ENCODE measurements at regions not wholly inside any gene's neighbourhood (a gene's known extent, or its start where the extent isn't known, plus 50 kb on each side); places are given as distances from the start of the nearest gene placed in this dataset.

GRCh38 chr18:55841314-55841713 is 253.3 kb upstream of the TCF4 start:
- Histone ChIP-seq H3K27me3 (ENCODE audit: control insufficient read depth, insufficient read depth, low read length) (no peaks in the 10 kb centered on the region), H3K4me3 (replicated peaks in 1 of 4; ENCODE audit: control extremely low read depth in 1 of 4, insufficient read depth in 1 of 4, low read depth in 3 of 4, low read length in 4 of 4) (no peak overlapping the region), H3K9ac (ENCODE audit: insufficient read depth, low read length) (no peak overlapping the region), H3K36me3 (ENCODE audit: control insufficient read depth, insufficient read depth, low read length) (no peaks in the 10 kb centered on the region), H3K79me2 (ENCODE audit: control insufficient read depth, insufficient read depth, low read length) (no peaks in the 10 kb centered on the region), H2AFZ (ENCODE audit: low read length) (no peak overlapping the region), H3K4me2 (ENCODE audit: extremely low read depth, insufficient read depth, low read length) (no peak overlapping the region), H4K20me1 (ENCODE audit: control insufficient read depth, extremely low read depth, insufficient read depth, low read length) (no peaks in the 10 kb centered on the region), H3K9me3 (ENCODE audit: control insufficient read depth, insufficient read depth, low read depth, low read length) (no peaks in the 10 kb centered on the region), H3K4me1 (ENCODE audit: control insufficient read depth, extremely low read depth, insufficient read depth, low read length) (peaks cover 5% of the 10 kb centered on the region), H3K27ac (ENCODE audit: insufficient read depth, low read length) (no peak overlapping the region)
- peak in 1 of 2 donors; percentile 53 for DNase-seq (ENCODE audit: low read depth in 2 of 2)
- TF ChIP-seq, protein P1, sequence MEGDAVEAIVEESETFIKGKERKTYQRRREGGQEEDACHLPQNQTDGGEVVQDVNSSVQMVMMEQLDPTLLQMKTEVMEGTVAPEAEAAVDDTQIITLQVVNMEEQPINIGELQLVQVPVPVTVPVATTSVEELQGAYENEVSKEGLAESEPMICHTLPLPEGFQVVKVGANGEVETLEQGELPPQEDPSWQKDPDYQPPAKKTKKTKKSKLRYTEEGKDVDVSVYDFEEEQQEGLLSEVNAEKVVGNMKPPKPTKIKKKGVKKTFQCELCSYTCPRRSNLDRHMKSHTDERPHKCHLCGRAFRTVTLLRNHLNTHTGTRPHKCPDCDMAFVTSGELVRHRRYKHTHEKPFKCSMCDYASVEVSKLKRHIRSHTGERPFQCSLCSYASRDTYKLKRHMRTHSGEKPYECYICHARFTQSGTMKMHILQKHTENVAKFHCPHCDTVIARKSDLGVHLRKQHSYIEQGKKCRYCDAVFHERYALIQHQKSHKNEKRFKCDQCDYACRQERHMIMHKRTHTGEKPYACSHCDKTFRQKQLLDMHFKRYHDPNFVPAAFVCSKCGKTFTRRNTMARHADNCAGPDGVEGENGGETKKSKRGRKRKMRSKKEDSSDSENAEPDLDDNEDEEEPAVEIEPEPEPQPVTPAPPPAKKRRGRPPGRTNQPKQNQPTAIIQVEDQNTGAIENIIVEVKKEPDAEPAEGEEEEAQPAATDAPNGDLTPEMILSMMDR (conservative IDR thresholded peaks at IDR 0.05 in 1 of 2, IDR thresholded peaks at IDR 0.05 in 1 of 2; ENCODE audit: low read depth in 1 of 2, low read length in 2 of 2) = no peak
- TF ChIP-seq EZH2 (IDR thresholded peaks at IDR 0.05; ENCODE audit: low read length, missing control alignments) = no peak

DNA sequence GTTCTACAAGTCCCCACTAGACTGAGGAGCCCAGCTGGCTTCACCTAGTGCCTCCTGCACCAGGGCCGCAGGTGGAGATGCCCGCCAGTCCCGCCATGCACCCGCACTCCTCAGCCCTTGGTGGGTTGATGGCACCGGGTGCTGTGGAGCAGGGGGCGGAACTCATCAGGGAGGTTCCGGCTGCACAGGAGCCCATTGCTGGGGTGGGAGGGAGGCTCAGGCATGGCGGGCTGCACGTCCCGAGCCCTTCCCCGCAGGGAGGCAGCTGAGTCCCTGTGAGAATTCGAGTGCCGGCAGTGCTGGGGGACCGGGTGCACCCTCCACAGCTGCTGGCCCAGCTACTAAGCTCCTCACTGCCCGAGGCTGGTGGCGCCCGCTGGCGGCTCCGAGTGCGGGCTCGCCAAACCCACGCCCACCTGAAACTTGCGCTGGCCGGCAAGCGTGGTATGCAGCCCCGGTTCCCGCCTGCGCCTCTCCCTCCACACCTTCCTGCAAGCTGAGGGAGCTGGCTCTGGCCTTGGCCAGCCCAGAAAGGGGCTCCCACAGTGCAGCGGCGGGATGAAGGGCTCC is 252.7 kb upstream of the TCF4 start:
- H3K36me3 ChIP-seq (ENCODE audit: control insufficient read depth, insufficient read depth, low read length) = no peaks in the 10 kb centered on the region
- H3K4me2 ChIP-seq (ENCODE audit: extremely low read depth, insufficient read depth, low read length) = no peak overlapping the region
- no peak overlapping the region for H3K27ac ChIP-seq (ENCODE audit: insufficient read depth, low read length)
- H3K4me1 ChIP-seq (ENCODE audit: control insufficient read depth, extremely low read depth, insufficient read depth, low read length) = peaks cover 5% of the 10 kb centered on the region
- TF ChIP-seq EZH2 (IDR thresholded peaks at IDR 0.05; ENCODE audit: low read length, missing control alignments) = no peak
- TF ChIP-seq, protein P1 (conservative IDR thresholded peaks at IDR 0.05 in 1 of 2, IDR thresholded peaks at IDR 0.05 in 1 of 2; ENCODE audit: low read depth in 1 of 2, low read length in 2 of 2) = no peak
- no peak for DNase-seq (ENCODE audit: low read depth in 2 of 2)
- no peaks in the 10 kb centered on the region for H4K20me1 ChIP-seq (ENCODE audit: control insufficient read depth, extremely low read depth, insufficient read depth, low read length)
- H3K27me3 ChIP-seq (ENCODE audit: control insufficient read depth, insufficient read depth, low read length) = no peaks in the 10 kb centered on the region
- H3K9ac ChIP-seq (ENCODE audit: insufficient read depth, low read length) = no peak overlapping the region
- H3K9me3 ChIP-seq (ENCODE audit: control insufficient read depth, insufficient read depth, low read depth, low read length) = no peaks in the 10 kb centered on the region
- no peak overlapping the region for H2AFZ ChIP-seq (ENCODE audit: low read length)
- H3K4me3 ChIP-seq (replicated peaks in 1 of 4; ENCODE audit: control extremely low read depth in 1 of 4, insufficient read depth in 1 of 4, low read depth in 3 of 4, low read length in 4 of 4) = no peak overlapping the region
- H3K79me2 ChIP-seq (ENCODE audit: control insufficient read depth, insufficient read depth, low read length) = no peaks in the 10 kb centered on the region

DNA sequence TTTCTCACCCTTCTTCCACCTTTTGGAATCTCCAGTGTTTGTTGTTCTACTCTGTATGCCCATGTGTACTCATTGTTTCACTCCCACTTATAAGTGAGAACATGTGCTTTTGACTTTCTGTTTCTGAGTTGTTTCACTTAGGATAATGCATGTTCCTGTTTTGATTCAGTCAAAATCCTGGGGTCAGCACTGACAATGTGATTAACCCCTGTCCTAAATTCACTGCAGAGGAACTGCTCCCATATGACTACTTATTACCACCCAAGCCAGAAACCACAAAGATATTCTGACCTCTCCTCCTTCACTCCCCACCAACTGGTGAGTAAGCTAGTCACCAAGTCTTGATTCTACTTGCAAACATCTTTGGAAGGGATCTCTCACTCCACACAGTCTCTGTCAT is 251.4 kb upstream of the TCF4 start:
- Histone ChIP-seq H3K27me3 (ENCODE audit: control insufficient read depth, insufficient read depth, low read length) (no peaks in the 10 kb centered on the region), H3K9me3 (ENCODE audit: control insufficient read depth, insufficient read depth, low read depth, low read length) (no peaks in the 10 kb centered on the region), H3K4me3 (replicated peaks in 1 of 4; ENCODE audit: control extremely low read depth in 1 of 4, insufficient read depth in 1 of 4, low read depth in 3 of 4, low read length in 4 of 4) (no peak overlapping the region), H4K20me1 (ENCODE audit: control insufficient read depth, extremely low read depth, insufficient read depth, low read length) (no peaks in the 10 kb centered on the region), H3K79me2 (ENCODE audit: control insufficient read depth, insufficient read depth, low read length) (no peaks in the 10 kb centered on the region), H3K36me3 (ENCODE audit: control insufficient read depth, insufficient read depth, low read length) (no peaks in the 10 kb centered on the region), H3K4me1 (ENCODE audit: control insufficient read depth, extremely low read depth, insufficient read depth, low read length) (peaks cover 5% of the 10 kb centered on the region), H2AFZ (ENCODE audit: low read length) (no peak overlapping the region), H3K9ac (ENCODE audit: insufficient read depth, low read length) (no peak overlapping the region), H3K27ac (ENCODE audit: insufficient read depth, low read length) (no peak overlapping the region), H3K4me2 (ENCODE audit: extremely low read depth, insufficient read depth, low read length) (no peak overlapping the region)
- peak; percentile 68 to 91 for DNase-seq (ENCODE audit: low read depth in 2 of 2)
- TF ChIP-seq EZH2 (IDR thresholded peaks at IDR 0.05; ENCODE audit: low read length, missing control alignments) = no peak
- TF ChIP-seq, protein P1 (conservative IDR thresholded peaks at IDR 0.05 in 1 of 2, IDR thresholded peaks at IDR 0.05 in 1 of 2; ENCODE audit: low read depth in 1 of 2, low read length in 2 of 2) = no peak

All from fibroblast of lung (primary cell).